Fibroblast of skin of right biceps (primary cell): ENCODE measurements at regions not wholly inside any gene's neighbourhood (a gene's known extent, or its start where the extent isn't known, plus 50 kb on each side); places are given as distances from the start of the nearest gene placed in this dataset.
"Not testable (repeated sequence)": the region's sequence is repeated elsewhere in the genome, so short reads cannot be mapped to it uniquely, and the experiment has no call there.

Experiments used
- DNase-seq: peaks from one replicate; pipeline ENCODE4 v3.0.0-alpha.2; 2013

DNA sequence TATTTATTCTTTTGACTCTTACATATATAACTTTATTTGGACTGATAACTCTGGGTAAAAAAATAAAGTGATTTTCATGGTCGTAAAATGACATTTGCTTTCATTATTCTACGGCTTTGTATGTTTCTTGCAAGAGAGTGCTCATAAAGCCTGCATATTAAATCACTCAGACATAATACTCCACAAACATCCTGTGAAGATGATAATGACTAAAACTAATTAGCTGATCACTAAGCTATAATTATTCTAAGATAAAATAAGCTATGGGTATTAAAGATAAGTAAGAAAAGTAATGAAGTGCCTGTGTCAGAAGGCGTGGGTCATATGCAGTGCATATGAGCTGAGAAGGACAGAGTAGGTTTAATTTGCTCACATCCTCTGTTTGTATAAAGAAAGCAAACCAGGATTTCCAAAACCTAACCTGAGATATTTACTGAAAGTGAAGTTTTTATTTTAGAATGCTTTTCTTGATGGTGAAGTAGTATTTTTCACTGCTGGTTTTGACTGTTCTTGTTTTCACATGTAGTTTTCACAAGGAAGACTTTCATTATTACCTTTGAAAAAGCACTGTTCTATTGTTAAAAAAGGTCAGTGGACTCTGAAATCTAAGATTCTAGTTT lies 278.8 kb downstream of the AMY1C start:
- no peak for DNase-seq

DNA sequence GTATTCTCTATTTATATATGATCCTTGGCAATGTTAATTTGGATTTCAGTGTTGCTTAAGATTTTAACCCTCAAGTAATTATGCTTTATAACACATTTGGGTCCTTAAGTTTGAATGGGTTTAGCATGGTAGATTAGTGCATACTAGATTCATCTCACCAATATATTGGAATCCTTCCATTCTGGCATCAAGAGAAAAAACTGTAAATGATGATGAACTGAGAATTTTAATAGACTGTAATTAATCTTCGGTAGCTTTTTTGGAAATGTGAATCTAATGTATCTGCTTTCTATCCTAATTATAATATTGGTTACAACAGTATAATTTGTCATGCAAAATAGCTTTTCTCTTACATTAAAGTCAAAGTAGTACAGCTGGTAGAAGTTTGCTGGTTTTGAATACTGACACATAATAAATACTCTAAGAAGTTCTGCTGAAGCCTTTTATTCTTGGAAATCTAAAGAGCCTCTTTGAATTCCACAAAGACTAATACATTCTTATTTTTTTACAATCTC lies 279.8 kb downstream of the AMY1C start:
- DNase-seq, result no peak

DNA sequence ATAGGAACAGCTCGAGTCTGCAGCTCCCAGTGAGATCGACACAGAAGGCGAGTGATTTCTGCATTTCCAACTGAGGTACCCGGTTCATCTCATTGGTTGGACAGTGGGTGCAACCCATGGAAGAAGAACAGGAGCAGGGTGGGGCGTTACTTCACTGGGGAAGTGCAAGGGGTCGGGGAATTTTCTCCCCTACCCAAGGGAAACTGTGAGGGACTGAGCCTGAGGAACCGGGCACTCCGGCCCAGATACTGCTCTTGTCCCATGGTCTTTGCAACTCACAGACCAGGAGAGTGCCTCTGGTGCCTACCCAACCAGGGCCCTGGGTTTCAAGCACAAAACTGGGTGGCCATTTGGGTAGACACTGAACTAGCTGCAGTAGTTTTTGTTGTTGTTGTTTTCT lies 307.1 kb downstream of the AMY1C start:
- DNase-seq, result no peak

DNA sequence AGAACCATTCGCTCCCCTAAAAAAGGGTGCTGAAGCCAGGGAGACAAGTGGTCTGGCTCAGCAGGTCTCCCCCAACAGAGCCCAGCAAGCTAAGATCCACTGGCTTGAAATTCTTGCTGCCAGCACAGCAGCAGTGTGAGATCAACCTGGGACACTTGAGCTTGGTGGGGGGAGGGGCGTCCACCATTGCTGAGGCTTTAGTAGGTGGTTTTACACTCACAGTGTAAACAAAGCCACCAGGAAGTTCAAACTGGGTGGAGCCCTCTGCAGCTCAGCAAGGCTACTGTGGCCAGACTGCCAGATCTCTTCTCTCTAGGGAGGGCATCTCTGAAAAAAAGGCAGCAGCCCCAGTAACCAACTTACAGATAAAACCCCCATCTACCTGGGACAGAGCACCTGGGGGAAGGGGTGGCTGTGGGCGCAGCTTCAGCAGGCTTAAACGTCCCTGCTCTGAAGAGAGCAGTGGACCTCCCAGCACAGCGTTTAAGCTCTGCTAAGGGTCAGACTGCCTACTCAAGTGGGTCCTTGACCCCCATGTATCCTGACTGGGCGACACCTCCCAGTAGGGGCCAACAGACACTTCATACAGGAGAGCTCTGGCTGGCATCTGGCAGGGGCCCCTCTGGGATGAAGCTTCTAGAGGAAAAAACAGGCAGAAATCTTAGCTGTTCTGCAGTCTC lies 307.7 kb downstream of the AMY1C start:
- DNase-seq, result not testable (repeated sequence)

DNA sequence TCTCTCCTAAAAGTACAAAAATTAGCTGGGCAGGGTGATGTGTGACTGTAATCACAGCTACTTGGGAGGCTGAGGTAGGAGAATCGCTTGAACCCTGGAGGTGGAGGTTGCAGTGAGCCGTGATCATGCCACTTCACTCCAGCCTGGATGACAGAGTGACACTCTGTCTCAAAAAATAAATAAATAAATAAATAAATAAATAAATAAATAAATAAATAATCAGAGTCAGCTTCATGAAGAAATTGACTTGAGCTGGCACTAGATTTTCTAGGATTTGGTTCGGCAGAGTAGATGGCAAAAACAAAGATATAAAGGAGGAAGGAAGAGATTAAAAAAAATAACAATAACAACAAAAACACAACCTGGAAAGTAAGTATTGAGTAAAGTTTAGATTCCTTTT lies 311.9 kb downstream of the AMY1C start:
- DNase-seq, result not testable (repeated sequence)

DNA sequence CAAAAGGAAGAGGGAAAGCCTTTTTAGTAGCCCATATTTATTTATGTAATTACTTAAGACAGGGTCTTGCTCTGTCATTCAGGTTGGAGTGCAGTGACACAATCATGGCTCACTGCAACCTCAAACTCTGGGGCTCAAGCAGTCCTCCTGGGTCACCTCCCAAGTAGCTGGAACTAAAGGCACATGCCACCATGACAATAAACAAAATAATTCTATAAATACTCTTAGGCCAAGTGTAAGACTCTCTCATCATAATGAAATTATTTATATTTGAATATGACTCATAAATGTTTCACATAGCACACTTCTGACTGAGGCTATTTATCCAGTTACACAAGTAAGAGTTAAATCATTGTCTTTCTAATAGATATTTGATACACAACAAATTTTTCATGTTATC lies 314.7 kb downstream of the AMY1C start:
- DNase-seq, result no peak

DNA sequence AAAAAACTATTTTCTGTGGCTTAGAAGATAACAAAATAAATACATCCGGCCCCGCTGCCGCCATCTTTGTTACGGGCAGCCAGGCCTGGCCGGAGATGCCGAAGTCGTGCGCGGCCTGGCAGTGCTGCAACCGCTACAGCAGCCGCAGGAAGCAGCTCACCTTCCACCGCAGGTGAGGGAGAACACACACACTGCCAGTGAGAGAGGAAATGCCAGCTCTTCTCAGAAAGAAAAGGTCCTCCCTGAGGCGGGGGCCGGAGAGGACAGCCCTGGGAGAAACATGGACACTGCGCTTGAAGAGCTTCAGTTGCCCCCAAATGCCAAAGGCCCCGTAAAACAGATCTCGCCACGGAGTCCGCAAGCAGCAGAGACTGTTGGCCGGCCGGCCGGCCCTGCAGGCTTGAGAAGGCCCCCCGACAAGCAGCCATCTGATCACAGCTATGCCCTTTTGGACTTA lies 323.2 kb downstream of the AMY1C start:
- no peak for DNase-seq

DNA sequence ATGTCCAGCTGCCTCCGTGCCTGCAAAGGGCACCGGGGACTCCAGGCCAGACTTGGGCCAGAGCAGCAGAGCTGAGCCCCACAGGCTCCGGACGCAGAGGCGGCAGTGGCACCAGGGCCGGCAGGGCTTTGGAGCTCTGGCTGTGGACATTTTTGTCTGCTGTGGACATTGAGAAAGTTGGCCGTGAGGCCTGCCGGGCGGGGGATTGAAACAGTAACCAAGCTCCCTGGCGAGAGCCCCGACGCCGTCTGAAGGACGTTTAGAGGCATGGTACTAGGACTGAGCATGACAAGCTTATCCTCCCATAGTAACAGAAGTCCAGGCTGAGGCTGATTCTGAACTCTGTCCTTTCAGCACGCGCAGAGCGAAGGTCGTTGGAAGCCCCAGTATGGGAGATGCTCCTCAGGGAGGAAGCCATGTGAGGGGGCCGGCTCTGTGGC lies 323.8 kb downstream of the AMY1C start:
- no peak for DNase-seq

DNA sequence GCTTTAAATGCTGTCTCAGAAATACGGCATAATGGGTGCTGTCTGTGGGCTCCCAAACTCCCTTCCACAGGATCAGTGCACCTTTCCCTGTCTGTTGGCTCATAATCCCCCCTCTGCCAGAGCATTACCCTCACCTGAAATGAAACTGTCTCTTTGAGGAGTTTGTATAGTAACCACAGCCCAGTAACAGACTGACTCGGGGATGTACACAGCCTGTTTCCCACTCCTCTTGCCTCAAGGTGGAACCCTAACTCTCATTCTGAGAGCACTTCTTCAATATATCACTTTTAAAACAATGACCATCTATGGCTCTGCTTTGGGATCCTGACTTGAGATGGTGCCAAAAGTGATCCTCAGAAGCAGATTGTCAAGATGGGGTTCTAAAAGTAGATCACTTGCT lies 332.5 kb downstream of the AMY1C start:
- no peak for DNase-seq

DNA sequence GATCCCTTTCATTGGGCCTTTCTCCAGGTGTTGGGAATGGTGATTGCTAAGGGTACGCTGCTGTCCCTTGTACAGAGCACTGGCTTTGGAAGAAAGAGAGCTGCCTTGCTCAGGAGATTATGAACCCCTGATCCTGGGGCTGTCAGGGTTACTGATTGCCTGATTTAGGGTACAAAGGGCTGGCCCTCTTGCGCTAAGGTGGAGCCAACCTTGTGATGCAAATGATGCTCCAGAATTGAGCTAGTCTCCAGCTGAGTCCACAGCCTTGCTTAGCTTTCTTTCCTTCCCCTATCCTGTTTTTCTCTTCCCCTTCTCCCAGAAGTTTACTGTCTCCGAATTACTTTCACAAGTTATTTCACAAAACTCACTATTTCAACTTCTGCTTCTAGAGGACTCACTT lies 334.7 kb downstream of the AMY1C start:
- no peak for DNase-seq

DNA sequence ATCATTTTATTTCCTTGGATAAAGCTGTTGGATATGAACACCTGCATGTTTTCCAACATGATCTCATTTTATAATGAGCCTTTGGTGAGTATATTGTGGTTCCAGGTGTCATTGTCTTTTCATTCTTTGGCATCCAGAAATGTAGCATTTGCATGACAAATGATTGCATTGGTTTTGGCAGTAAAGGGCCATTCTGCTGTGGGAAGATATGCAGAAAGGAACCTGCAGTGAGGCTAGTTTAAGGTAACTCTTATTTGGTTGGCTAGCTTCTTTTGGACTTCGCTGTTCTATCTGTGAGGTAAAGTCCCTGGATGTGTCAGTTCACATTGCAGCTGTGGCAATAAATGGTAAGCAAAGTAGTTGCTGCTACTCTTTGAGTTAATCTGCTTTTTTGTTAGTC lies 343.0 kb downstream of the AMY1C start:
- no peak for DNase-seq

DNA sequence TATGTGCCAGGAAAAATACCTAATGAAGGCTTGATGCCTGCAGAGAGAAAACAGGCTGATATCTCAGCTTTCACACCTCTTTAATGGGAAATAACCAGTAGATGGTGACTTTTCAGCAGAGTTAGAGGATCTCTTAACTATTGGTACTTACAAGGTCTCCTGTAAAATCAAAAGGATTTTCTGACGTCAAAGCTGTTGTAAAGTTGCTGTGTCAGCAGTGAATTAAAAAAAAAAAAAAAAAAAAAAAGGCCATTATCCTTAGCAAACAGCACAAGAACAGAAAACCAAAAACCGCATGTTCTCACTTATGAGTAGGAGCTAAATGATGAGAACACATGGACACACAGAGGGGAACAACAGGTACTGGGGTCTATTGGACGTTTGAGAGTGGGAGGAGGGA lies 349.1 kb downstream of the AMY1C start:
- no peak for DNase-seq

DNA sequence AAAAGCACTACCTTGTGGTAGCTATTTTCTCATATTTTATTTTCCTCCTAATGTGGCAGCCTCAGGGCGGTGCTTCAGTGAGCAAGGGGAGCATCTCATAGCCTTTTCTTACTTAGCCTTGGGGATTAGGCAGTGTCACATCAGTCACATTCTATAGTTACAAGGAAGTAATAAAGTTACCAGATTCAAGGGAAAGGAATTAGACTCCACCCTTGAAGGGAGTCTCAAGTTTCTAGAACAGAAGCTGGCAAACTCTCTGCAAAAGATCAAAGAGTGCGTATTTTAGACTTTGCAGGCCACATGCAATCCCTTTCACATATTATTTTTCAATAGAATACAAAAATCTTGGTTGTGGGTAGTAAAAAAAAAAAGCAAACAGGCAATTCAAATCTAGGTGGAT lies 350.4 kb downstream of the AMY1C start:
- DNase-seq, result no peak

DNA sequence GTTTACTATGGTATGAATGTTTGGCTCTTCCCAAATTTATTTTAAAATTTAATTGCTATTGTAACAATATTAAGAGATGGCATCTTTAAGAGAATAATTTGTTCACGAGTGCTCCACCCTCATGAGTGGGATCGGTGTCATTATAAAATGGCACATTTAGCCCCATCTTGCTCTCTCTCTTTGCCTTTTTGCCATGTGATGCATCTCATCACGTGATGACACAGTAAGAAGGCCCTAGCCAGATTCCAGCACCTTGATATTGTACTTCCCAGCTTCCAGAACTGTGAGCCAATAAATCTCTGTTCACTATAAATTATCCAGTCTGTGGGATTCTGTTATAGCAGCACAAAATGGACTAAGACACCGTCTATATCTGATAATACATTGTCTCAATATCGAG lies 355.8 kb downstream of the AMY1C start:
- no peak for DNase-seq

DNA sequence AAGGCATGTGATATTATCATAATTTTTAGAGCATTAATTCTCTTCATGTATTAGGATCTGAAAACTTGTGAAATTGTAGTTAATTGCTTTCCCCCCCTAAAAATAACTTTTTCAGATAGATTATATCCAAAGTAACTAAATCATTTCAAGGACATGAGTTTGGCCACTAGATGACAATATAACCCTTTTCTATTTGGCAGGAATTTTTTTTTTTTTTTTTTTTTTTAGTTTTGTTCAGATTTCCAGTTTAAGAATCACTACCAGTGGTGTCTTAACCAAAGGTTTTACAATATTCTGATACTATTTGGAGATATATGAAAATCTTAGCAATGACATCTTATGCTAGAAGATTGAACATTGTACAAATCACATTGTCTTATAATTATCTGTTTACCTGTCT lies 370.8 kb downstream of the AMY1C start:
- no peak for DNase-seq

DNA sequence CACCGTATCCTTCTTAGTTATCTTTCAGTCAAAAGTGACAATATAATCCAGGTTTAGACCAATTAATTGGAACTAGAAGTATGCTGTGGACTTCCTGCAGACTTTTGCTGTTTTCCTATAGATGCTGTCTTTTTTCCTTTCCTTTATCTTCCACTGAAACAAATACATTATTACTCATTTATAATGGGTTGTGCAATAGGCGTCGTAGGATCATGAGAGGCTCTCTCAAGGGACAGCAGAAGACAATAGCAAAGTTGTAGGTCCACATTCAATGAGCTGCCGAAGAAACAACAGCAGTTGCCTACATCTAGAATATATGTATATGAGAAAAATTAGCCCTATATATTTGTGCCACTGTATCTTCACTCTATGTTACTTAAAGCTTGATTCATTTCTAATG lies 371.6 kb downstream of the AMY1C start:
- DNase-seq, result no peak

DNA sequence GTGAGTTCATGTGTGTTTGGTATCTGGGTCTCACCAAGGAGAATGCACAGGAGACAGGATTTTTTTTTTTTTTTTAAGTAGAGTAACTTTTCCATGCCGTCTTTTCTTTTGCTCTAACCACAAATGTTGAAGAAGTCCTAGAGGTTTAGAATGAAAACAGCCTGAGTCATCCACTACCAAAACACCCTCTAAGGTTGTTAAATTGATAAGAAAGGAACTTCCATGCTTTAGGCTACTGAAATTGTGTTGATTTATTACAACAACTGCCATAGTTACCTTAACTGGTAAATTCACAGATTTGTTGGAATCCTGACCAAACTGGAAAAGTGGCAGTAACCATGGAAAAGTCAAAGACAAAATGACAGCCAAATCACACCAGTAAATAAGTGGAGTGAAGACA lies 375.6 kb downstream of the AMY1C start:
- DNase-seq, result no peak

DNA sequence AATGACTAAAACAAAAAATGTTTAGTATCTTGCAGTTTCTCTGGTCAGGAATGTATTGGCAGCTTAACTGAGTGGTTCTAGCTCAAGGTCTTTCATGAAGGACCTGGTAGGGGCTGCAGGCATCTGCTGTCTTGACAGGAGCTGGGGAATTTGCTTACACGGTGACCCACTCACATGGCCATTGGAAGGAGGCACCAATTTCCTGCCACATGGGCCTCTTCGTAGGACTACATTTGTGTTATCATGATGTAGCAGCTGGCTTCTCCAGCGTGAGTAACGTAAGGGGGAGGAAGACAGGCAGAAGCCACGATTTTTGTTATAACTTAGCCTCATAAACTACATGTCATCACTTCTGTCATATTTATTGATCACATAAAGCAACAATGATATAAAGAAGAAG lies 376.3 kb downstream of the AMY1C start:
- no peak for DNase-seq

DNA sequence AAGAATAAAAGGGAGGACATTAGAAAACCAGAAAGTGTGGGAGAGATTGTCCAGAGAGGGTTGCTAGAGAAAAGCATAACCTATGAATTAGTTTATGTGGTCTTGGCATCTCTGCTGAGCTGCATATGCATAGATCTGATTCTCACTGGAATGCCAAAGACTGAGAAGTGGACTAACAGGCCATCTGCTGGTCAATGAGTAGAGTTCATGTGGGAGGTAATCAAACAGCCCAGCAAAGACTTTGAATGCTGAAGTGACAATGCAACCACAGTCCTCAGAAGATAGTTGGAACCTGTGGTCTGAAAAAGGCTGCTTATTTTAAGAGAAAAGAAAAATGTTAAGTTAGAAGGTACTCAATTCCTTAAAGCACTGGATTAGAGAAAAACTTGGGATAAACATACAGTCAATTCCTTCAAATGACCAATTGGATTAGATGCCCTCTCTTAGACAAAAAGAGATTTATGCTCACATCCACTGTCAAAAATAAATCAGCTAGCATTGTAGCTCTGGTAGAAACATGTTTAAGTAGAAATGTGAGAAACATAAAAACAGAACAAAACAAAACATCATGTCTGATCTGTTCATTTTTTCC lies 382.8 kb downstream of the AMY1C start:
- DNase-seq, result peak; percentile 1

DNA sequence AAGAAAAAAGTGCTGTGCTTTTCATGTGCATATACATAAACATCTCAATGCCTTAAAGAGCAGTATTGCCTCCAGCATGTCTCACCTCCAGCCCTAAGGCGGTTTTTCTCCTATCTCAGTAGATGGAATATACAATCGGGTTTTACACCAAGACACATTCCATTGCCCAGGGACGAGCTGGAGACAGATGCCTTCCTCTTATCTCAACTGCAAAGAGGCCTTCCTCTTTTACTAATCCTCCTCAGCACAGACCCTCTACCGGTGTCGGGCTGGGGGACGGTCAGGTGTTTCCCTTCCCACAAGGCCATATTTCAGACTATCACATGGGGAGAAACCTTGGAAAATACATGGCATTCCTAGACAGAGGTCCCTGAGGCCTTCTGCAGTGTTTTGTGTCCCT lies 385.3 kb downstream of the AMY1C start:
- not testable (repeated sequence) for DNase-seq

DNA sequence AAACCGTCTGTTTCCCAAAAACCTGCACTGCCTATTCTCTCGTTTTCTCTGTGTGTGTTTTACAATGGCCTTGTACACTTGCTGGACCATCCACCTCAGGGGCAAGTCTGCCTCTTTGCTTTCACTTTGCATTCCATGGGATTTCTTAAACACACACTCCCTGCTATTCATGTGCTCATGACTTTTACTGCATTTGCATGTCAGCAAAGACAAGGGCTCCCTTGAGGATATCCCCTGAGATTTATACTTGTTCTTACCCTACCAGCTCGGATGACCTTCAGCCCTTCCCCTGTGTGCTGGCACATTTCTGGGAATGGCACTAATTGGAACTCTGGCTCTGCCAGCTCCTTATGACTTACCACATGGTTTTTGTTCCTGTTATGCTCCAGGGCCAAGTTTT lies 386.9 kb downstream of the AMY1C start:
- DNase-seq, result no peak

DNA sequence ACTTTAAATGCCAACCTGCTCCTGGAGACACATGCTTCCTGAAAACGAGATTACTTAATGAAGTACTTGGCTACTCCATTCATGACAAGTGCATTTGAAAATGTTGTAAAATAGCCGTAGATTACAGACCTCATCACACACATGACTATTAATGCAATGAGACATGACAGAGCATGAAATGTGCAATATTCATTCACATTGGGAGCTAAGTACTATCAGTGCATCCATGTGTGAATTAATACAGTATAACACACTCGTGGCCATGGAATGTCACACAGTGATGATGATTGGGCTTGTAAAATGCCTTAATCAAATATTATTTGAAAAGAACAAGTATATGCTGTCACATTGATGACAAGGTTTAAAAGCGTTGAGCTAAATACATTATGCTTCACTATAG lies 407.0 kb downstream of the AMY1C start:
- no peak for DNase-seq

DNA sequence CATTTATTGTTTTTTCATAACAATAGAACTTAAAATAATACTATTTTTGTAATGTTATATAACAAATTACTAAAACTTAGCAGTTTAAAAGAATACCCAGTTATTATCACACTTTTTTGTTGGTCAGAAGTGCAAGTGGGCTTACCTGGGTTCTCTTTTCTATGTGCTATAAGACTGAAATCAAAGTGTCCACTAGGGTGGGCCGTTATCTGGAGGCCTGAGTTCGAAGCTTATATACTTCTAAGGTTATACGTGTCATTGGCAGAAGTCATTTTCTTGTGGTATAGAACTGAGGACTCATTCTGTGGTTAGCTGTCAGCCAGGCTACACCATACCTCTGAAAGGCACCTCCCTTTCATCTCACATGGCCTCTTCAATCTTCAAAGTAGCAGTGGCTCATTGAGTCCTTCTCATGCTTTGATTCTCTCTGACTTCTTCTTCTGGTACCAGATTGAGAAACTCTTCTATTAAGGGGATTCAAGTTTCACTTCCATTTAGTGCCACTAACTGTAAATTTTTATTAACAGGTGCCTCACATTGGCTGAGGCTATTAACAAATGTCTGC lies 414.3 kb downstream of the AMY1C start:
- no peak for DNase-seq

DNA sequence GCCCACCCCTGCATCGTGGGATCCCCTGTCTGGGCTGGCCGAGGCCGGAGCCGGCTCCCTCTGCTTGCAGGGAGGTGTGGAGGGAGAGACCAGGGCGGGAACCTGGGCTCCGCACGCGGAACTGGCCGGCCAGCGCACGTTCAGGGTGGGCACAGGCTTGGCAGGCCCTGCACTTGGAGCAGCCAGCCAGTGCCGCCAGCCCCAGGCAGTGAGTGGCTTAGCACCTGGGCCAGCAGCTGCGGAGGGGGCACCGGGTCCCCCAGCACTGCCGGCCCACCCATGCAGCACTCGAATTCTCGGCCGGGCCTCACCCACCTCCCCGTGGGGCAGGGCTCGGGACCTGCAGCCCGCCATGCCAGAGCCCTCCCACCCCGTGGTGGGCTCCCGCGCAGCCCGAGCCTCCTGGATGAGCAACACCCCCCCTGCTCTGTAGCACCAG lies 422.6 kb downstream of the AMY1C start:
- no peak for DNase-seq
